Activated B cell treated with CpG ODN at 0.5 μM for 24 hours (primary cell): ENCODE measurements at regions not wholly inside any gene's neighbourhood (a gene's known extent, or its start where the extent isn't known, plus 50 kb on each side); places are given as distances from the start of the nearest gene placed in this dataset.

Experiments used
- ATAC-seq: fragments of 200-7000 bp; cut with Tn5 transposase; one replicate; pipeline ENCODE4 v1.10.0; 2021; ENCODE audit warnings: low read depth, mild to moderate bottlenecking, moderate library complexity
- CTCF ChIA-PET: fragments of 350-600 bp; sonication (Branson Sonifier 250); formaldehyde crosslinking; loops from one replicate; lab custom pipeline; 2021; ENCODE audit warnings: antibody characterized with exemption; lab: Charles Lee
- POLR2A ChIA-PET: fragments of 350-600 bp; sonication (Branson Sonifier 250); formaldehyde crosslinking; loops from one replicate; lab custom pipeline; 2021; ENCODE audit warnings: antibody characterized with exemption; lab: Charles Lee
- DNase-seq: peaks from one replicate; pipeline ENCODE4 v3.0.0; 2022
- H3K27ac Mint-ChIP-seq: one replicate; pipeline ENCODE4 v1.8.0; 2020; ENCODE audit warnings: mixed read lengths
- H3K27me3 Mint-ChIP-seq: one replicate; pipeline ENCODE4 v1.8.0; 2021; ENCODE audit warnings: mixed read lengths
- H3K36me3 Mint-ChIP-seq: one replicate; pipeline ENCODE4 v1.8.0; 2021; ENCODE audit warnings: low read depth, mixed read lengths
- H3K4me1 Mint-ChIP-seq: one replicate; pipeline ENCODE4 v1.8.0; 2021; ENCODE audit warnings: mixed read lengths
- H3K4me3 Mint-ChIP-seq: one replicate; pipeline ENCODE4 v1.8.0; 2020; ENCODE audit warnings: mild to moderate bottlenecking, mixed read lengths
- H3K9me3 Mint-ChIP-seq: one replicate; pipeline ENCODE4 v1.8.0; 2020; ENCODE audit warnings: mixed read lengths
- intact Hi-C: fragments of 100-400 bp; cut with micrococcal nuclease; formaldehyde crosslinking; loops from one replicate; pipeline ENCODE4 v1.15.1; 2024
- TF ChIP-seq, protein P1 (sequence below): fragments of 200-600 bp; IDR thresholded peaks from one replicate; pipeline ENCODE4 v1.8.0; 2022; ENCODE audit warnings: antibody characterized with exemption, mild to moderate bottlenecking

GRCh38 chr13:87198371-87198770 lies 472.8 kb upstream of the SLITRK5 start:
- ChIA-PET CTCF (no interaction called here), POLR2A (no interaction called here)
- ATAC-seq (no peak), DNase-seq (no peak)
- intact Hi-C loops: no loop called here
- Mint-ChIP-seq H3K9me3 (peaks cover 2% of the 10 kb centered on the region), H3K27me3 (no peaks in the 10 kb centered on the region), H3K27ac (no peak overlapping the region), H3K36me3 (no peaks in the 10 kb centered on the region), H3K4me3 (no peak overlapping the region), H3K4me1 (no peaks in the 10 kb centered on the region)
- TF ChIP-seq, protein P1, sequence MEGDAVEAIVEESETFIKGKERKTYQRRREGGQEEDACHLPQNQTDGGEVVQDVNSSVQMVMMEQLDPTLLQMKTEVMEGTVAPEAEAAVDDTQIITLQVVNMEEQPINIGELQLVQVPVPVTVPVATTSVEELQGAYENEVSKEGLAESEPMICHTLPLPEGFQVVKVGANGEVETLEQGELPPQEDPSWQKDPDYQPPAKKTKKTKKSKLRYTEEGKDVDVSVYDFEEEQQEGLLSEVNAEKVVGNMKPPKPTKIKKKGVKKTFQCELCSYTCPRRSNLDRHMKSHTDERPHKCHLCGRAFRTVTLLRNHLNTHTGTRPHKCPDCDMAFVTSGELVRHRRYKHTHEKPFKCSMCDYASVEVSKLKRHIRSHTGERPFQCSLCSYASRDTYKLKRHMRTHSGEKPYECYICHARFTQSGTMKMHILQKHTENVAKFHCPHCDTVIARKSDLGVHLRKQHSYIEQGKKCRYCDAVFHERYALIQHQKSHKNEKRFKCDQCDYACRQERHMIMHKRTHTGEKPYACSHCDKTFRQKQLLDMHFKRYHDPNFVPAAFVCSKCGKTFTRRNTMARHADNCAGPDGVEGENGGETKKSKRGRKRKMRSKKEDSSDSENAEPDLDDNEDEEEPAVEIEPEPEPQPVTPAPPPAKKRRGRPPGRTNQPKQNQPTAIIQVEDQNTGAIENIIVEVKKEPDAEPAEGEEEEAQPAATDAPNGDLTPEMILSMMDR: no peak

GRCh38 chr13:87206708-87207107 lies 464.5 kb upstream of the SLITRK5 start:
- no peak overlapping the region for H3K4me3 Mint-ChIP-seq
- no peak for ATAC-seq
- DNase-seq: no peak
- no peaks in the 10 kb centered on the region for H3K4me1 Mint-ChIP-seq
- peaks cover 6% of the 10 kb centered on the region for H3K9me3 Mint-ChIP-seq
- ChIA-PET POLR2A (no interaction called here), CTCF (no interaction called here)
- intact Hi-C loops: no loop called here
- no peaks in the 10 kb centered on the region for H3K27me3 Mint-ChIP-seq
- TF ChIP-seq, protein P1: no peak
- no peak overlapping the region for H3K27ac Mint-ChIP-seq
- no peaks in the 10 kb centered on the region for H3K36me3 Mint-ChIP-seq

DNA sequence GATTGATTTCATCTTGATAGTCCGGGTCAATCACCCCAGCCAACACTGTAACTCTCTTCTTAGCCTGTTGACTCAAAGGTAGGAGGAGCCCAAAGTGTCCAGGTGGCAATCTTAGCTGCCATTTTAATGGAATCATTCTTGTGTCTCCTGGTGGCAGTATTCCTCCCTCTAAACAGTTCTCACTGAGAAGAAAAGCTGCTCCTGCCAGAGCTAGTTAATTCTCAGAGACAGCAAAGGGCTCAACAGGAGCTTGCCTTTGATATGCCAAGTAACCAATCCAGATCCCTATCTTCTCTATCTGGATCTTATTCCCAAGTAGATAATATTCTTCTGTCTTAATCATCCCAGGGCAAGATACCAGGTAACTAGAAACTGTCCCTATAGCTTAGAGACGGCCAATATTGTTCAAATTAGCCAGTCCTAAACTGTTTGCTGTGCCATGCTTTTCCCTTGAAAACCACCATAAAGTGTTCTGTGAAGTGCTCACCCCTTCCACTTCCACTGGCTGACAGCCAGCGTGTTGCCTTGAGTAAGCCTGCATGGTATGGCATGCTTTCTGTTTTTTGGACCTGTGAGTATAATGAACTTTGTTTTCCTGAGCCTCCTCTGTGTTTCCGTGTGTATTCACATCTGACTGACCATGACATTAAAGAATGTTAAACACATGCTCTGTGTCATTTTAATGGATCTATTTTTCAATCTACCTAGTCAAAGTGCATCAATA lies 463.7 kb upstream of the SLITRK5 start:
- no peak for ATAC-seq
- CTCF ChIA-PET: no interaction called here
- POLR2A ChIA-PET: no interaction called here

DNA sequence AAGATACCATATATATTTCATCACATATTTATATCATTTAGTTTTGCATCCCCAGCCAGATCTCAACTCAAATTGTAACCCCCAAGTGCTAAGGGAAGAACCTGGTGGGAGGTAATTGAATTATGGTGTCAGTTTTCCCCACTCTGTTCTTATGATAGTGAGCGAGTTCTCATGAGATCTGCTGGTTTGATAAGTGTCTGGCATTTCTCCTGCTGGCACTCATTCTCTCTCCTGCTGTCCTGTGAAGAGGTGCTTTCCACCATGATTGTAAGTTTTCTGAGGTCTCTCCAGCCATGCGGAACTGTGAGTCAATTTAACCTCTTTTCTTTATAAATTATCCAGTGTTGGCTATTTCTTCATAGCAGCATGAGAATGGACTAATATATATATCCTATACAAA lies 462.5 kb upstream of the SLITRK5 start:
- H3K4me1 Mint-ChIP-seq: no peaks in the 10 kb centered on the region

More for the DNA sequence above, 463.7 kb upstream of the SLITRK5 start:
- Mint-ChIP-seq H3K27ac (no peak overlapping the region), H3K9me3 (peaks cover 6% of the 10 kb centered on the region), H3K36me3 (no peaks in the 10 kb centered on the region), H3K4me3 (no peak overlapping the region), H3K27me3 (no peaks in the 10 kb centered on the region), H3K4me1 (no peaks in the 10 kb centered on the region)
- no peak for DNase-seq
- TF ChIP-seq, protein P1: no peak
- intact Hi-C loops: no loop called here

DNA sequence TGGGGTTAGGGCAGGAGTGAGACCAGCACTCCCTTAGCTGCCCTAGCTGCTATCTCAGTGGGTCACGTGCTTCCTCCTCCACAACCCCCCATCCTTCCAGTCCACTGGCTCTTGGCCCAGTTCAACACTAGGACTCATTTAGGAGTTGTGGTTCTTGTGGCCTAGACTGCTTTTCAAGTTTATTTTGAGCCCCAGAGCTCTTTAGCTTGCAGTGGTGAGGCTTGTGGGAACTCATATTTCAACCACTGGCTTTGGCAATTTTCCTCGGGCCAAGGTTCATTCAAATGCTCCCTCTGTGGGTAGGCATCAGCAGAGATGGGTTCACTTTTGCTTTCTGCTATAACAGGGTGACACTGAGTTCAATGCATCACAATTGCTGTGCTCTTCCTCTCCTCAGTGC lies 436.2 kb upstream of the SLITRK5 start:
- TF ChIP-seq, protein P1: no peak
- no peak for DNase-seq
- no peak overlapping the region for H3K4me3 Mint-ChIP-seq
- ChIA-PET CTCF (no interaction called here), POLR2A (no interaction called here)
- no peak for ATAC-seq
- H3K27me3 Mint-ChIP-seq: no peaks in the 10 kb centered on the region
- H3K36me3 Mint-ChIP-seq: no peaks in the 10 kb centered on the region
- intact Hi-C loops: no loop called here
- H3K9me3 Mint-ChIP-seq: peaks cover 8% of the 10 kb centered on the region
- no peak overlapping the region for H3K27ac Mint-ChIP-seq
- no peaks in the 10 kb centered on the region for H3K4me1 Mint-ChIP-seq

More for the DNA sequence above, 462.5 kb upstream of the SLITRK5 start:
- Mint-ChIP-seq H3K27ac (no peak overlapping the region), H3K27me3 (no peaks in the 10 kb centered on the region), H3K36me3 (no peaks in the 10 kb centered on the region), H3K4me3 (no peak overlapping the region), H3K9me3 (peaks cover 6% of the 10 kb centered on the region)
- TF ChIP-seq, protein P1: no peak
- POLR2A ChIA-PET: no interaction called here
- no peak for DNase-seq
- CTCF ChIA-PET: no interaction called here
- intact Hi-C loops: no loop called here
- ATAC-seq: no peak
